NCI-H1105 (cell line): ENCODE measurements at regions not wholly inside any gene's neighbourhood (a gene's known extent, or its start where the extent isn't known, plus 50 kb on each side); places are given as distances from the start of the nearest gene placed in this dataset.
"Not testable (repeated sequence)": the region's sequence is repeated elsewhere in the genome, so short reads cannot be mapped to it uniquely, and the experiment has no call there.

Experiments
- DNase-seq: peaks from one replicate; lab custom pipeline; 2025; lab: John Stamatoyannopoulos, UW

- DNase-seq, result no peak
Measured at GRCh38 chr12:123061441-123062205, 81.1 kb downstream of the ARL6IP4 start.

- DNase-seq, result no peak
Measured at GRCh38 chr12:123059500-123059899, 79.0 kb downstream of the ARL6IP4 start.

DNA sequence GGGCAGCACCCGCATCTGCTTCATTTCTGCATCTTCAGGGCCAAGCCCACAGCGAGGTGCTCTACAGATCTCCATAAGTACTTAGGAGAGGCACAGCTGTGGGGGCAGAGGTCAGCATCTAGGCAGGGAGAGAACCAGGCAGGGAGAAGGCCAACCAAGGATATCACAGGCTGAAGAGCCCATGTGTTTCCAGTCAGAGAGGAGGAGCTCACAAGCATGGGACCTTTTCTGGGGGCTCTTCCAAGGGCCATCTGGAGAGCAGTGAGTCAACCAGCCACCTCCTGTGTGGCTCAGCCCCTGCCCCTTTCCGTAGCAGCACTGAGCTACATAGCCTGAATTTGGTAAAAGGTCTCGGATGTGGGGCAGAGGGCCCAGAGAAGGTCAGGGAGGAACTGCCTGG lies 78.5 kb downstream of the ARL6IP4 start:
- DNase-seq, result no peak

DNA sequence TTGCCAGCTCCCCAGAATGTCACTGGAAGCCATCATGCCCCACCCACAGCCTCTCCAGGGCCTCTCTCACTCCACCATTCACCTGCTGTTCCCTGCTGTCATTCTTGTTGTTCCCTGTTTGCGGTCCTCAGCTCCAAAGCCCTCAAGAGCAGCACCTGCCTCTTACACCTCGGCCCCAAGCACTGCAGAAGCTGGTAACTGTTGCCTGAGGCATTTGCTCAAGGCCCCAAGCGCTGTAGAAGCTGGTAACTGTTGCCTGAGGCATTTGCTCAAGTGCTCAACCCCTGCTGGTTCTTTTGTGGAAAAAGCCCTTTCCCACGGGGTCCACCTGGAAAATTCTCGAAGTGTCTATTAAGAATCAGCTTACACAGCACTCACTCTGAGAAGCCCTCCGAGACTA lies 78.0 kb downstream of the ARL6IP4 start:
- DNase-seq, result no peak

DNA sequence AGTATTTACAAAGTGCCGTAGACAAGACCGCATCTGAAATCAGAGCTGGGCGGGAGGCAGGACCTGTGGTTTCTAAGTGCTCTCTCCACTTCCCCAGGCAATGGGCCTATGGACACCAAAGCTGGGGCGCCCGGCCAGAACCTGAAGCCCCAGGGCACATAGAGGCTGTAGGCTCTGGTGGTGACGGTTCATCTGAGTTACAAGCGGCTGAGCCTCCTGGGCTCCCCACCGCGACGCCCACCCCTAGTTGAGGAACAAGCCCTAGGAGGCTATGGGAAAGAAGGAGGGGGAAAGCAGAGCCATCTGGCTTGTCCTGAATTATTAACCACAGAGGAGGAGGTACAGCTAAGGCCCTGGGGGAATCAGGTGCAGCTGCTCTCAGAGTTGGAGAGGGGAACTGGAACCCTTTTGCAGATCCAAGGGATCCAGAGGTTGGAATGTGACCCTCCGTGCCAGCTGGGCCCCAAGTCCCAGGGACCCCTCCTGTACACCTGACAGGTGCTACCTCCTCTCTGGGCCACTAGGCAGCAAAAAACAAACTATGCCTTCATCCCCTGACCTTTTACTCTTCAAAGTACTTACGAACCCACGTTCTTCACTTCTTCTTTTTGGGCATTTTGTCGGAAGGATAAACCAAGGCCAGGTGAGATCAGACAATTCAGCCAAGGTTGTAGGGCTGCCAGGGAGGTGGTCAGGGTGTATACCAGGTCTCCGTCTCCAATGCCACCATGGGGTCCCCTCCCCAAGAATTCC lies 77.2 kb downstream of the ARL6IP4 start:
- no peak for DNase-seq

DNA sequence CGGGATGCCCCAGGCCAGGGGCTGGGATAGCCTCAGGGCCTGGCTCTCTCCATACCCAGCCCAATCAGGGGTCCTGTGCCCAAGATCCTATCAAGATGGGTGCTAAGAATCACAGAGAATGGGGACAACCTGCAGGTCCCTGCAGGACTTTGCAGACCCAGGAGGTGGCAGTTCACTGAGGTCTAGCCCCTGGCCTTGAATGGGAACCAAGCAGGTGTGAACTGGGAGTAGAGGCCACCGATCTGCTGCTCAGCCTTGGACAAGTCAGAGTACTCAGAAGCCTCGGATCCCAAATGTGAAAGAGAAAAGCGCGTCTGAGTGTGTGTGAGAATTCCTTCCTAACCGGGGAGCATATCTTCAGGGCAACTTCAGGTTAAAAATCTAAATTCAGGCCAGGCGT lies 76.2 kb downstream of the ARL6IP4 start:
- DNase-seq, result no peak

DNA sequence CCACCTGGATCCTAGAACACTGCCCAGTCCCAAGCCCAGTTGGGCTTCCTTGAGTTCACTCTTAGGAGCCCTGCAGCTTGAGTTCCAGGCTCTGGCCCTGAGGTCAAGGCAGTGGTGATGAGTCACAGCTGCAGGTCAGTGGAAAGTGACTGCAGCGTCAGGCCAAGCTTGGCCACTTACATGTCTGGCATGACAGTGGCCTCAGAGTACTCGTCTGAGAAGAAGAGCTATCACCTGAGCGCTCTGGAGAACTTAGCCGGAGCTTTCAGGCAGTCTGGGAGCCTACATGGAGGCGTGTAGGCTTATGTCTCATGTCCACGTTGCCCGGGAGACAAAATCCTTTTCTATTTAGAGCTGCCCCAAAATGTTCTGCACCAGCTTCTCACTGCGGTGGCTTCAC lies 75.6 kb downstream of the ARL6IP4 start:
- no peak for DNase-seq

- no peak for DNase-seq
Measured at GRCh38 chr12:123055281-123055766, 74.8 kb downstream of the ARL6IP4 start.

DNA sequence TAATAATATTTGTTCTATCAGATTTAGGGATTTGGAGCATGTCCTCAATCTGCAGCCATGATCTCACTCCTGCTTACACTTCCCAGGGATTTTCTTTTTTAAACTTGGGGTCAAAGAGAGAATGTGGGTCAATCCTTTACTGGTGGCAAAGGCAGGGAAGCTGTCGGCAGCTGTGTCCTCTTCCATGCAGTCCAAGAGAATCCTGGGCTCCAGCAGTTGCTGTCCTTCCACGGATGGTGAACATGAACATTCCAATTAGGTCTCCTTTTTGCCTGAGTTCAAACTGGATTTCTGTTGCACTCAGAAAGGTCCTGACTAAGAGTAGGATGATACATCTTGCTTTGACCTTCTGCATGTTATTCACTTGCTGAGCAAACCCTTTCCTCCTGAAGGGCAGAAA lies 73.9 kb downstream of the ARL6IP4 start:
- DNase-seq, result no peak

DNA sequence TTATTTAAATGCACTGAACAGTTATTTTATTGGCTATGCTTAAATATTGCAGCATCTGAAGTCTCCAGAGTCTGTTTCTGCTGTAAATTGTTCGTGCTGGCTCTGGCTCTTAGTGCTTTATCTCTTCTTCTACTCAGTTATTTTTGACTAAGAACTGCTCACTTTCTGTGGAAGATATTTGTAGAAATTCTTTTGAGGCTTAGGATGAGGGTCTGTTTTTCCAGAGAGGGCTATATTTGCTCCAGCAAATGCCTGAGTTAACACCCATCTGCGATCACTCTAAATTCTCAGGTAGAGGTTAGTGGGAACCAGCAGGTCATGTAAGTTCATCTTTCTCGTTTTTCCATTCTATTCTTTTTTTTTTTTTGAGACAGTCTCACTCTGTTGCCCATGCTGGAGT lies 71.1 kb downstream of the ARL6IP4 start:
- no peak for DNase-seq

DNA sequence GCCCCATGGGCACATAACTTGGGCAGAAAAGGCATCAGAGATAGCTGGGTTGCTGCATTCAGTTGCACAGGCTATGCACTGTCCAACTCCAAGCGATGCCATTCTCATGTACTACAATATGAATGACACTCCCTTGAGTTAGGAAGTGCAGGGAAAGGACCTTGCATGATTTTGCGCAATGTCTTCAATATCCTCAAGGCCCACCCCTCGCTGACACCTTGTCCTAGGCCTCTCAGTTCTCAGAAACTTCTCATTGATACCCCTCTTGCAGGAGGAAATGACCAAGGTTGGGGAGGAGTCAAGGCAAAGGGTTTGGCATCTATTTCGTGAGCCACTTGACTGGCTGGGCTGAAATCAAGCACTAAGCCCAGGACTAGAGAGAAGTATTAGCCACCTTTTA lies 70.4 kb downstream of the ARL6IP4 start:
- no peak for DNase-seq

DNA sequence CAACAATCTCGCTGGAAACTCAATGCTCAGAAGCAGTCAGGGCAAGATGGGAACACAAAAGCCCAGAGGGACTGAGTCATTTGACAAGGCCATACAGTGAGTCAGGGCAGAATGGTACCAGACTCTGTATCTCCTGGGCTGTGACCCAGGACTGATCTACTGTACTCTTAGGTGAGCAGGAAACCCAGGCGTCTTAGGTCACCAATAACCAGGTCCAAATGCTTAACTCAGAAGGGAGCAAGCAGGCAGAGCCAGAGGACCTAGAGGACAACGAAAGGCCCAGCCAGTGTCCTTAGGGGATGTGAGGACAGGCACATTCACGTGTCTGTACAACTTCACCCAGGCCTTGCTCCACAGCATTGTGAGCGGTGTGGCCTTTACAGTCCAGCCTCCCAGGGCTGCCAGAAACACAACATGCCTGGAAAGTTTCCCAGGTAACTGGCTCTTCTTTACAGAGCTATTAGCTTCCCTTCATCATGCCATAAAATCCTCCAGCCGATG lies 69.9 kb downstream of the ARL6IP4 start:
- DNase-seq, result no peak

- no peak for DNase-seq
Measured at GRCh38 chr12:123049398-123050240, 69.1 kb downstream of the ARL6IP4 start.

DNA sequence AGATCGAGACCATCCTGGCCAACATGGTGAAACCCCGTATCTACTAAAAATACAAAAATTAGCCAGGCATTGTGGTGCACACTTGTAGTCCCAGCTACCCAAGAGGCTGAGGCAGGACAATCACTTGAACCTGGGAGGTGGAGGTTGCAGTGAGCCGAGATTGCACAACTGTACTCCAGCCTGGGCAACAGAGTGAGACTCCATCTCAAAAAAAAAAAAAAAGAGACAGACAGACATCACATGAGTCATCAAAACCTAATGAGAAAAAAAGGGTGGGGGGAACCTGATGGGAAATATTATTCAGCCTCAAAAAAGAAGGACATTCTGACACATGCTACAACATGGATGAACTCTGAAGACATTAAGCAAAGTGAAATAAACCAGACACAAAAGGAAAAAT lies 67.4 kb downstream of the ARL6IP4 start:
- DNase-seq, result not testable (repeated sequence)

DNA sequence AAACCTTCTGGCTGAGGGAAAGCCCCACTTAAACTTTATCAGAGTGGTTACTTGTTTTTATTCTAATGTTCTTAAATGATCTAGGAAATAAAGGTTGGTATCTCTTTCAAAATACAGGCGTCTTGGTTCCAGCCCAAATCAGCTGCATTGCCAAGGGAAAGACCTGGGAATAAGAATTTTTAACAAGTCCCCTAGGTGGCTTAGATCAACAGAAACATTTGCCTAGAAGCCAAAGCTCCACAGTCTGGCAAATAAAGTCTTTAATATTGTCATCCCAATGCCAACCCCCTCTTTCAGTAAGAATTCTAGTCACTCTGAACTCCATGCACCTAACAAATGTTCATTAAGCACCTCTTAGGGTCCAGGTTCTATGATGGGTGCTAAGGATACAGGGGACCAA lies 66.8 kb downstream of the ARL6IP4 start:
- no peak for DNase-seq

- no peak for DNase-seq
Measured at GRCh38 chr12:123046431-123046830, 66.0 kb downstream of the ARL6IP4 start.

DNA sequence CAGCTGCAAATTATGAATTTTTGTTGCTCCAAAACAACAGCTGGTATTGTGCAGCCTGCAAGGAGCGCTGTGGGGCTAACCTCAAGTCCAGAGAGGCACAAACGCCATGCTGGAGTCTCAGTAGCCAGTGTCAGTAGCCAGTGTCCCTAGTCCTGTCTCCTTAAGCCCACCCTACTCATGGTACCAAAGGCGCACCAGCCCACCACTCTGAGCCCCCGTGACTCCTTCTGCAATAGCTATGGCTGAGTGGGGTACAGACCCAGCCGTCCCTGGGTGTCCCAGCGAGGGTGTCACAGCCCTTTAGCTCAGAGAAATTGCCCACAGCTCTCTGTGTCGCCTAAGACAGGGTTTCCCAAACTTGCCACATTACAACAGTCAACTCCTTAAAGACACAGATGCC lies 65.2 kb downstream of the ARL6IP4 start:
- DNase-seq, result no peak

GRCh38 chr12:123044351-123044750 lies 63.9 kb downstream of the ARL6IP4 start:
- no peak for DNase-seq

GRCh38 chr12:123043536-123044001 lies 63.1 kb downstream of the ARL6IP4 start:
- peak; percentile 50 for DNase-seq

- no peak for DNase-seq
Measured at GRCh38 chr12:123042833-123043232, 62.4 kb downstream of the ARL6IP4 start.

DNA sequence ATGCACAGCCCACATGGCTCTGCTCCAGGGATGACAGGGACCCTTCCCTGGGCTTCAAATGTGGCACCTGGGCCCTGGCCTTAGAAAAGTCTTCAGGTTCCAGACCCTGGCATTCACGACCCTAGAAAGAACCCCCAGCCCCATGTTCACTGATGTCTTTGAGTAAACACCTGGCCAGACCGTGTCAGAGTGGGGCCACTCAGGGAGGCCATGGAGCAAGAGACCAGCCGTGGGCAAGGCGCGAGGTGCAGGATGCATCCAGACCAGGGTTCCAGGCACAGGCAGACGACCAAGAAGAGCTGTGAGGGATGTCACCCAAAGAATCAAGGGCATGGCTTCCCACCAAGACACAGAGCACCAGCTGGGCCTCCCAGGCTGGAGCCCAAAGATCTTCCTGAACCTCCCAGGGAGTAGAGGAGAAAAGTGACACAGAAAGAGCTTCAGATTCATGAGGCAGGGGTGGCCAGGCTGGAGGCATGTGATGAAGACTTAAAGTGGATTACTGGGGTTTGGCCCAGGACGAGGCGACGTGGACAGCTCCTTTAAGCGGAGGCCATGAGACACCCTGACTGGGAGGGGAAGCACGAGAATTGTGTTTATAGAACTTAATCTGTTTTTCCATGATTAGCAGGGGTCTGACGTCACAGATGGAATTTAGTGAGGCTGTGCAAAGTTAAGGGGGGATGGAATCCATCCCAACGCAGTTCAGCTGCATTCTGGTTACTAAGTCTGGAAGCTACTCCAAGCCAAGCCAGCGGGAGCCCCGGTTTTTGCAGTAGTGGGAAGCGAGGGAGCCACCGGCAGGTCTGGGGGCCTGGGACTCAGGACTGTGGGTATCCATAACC lies 61.6 kb downstream of the ARL6IP4 start:
- DNase-seq, result no peak
